DOHH2 (cell line): ENCODE measurements at regions not wholly inside any gene's neighbourhood (a gene's known extent, or its start where the extent isn't known, plus 50 kb on each side); places are given as distances from the start of the nearest gene placed in this dataset.

Experiments used
- H3F3A ChIP-seq: fragments of 200-600 bp; sonication (generic), shearing (Covaris generic); 2 replicates; pipeline ENCODE4 v1.6.0; 2016; ENCODE audit warnings: antibody characterized with exemption, mild to moderate bottlenecking; ENCODE audit not compliant: control insufficient read depth, insufficient read depth
- H3K27ac ChIP-seq: fragments of 200-600 bp; sonication (generic); 2 replicates; pipeline ENCODE4 v1.5.1; 2014; ENCODE audit warnings: low read depth, mild to moderate bottlenecking, low read length, moderate library complexity
- H3K27me3 ChIP-seq: fragments of 200-600 bp; sonication (generic); 2 replicates; pipeline ENCODE4 v1.6.1; 2014; ENCODE audit warnings: mild to moderate bottlenecking, low read length, mixed read lengths; ENCODE audit not compliant: control insufficient read depth
- H3K36me3 ChIP-seq: fragments of 200-600 bp; sonication (generic); 2 replicates; pipeline ENCODE4 v1.6.1; 2014; ENCODE audit warnings: mild to moderate bottlenecking, low read length, moderate library complexity, mixed read lengths; ENCODE audit not compliant: control insufficient read depth
- H3K4me1 ChIP-seq: fragments of 200-600 bp; sonication (generic); 2 replicates; pipeline ENCODE4 v1.6.1; 2014; ENCODE audit warnings: mild to moderate bottlenecking, low read length, mixed read lengths; ENCODE audit not compliant: control insufficient read depth
- H3K4me2 ChIP-seq: fragments of 200-600 bp; sonication (generic); 2 replicates; pipeline ENCODE4 v1.6.0; 2014; ENCODE audit warnings: mild to moderate bottlenecking, low read length, moderate library complexity
- H3K4me3 ChIP-seq: fragments of 200-600 bp; sonication (generic); 2 replicates; pipeline ENCODE4 v1.5.1; 2014; ENCODE audit warnings: mild to moderate bottlenecking, low read length, mixed read lengths
- H3K79me2 ChIP-seq: fragments of 200-600 bp; sonication (generic); 2 replicates; pipeline ENCODE4 v1.6.1; 2014; ENCODE audit warnings: mild to moderate bottlenecking, low read length, mixed read lengths; ENCODE audit not compliant: control insufficient read depth
- H3K9me2 ChIP-seq: fragments of 200-600 bp; sonication (generic); replicated peaks from 2 replicates; pipeline ENCODE4 v1.6.1; 2014; ENCODE audit warnings: mild to moderate bottlenecking, low read length, mixed read lengths; ENCODE audit not compliant: control insufficient read depth
- H3K9me3 ChIP-seq: fragments of 200-600 bp; sonication (generic); 2 replicates; pipeline ENCODE4 v1.6.1; 2014; ENCODE audit warnings: antibody characterized with exemption, low read length, mixed read lengths; ENCODE audit not compliant: control insufficient read depth, insufficient read depth
- H4K20me1 ChIP-seq: fragments of 200-600 bp; sonication (generic); 2 replicates; pipeline ENCODE4 v1.6.0; 2014; ENCODE audit warnings: low read depth, mild to moderate bottlenecking, antibody characterized with exemption, low read length, moderate library complexity; ENCODE audit not compliant: control insufficient read depth, insufficient read depth
- CTCF ChIP-seq: fragments of 200-600 bp; sonication (generic); IDR thresholded peaks from one replicate; pipeline ENCODE4 v1.5.1; 2014; ENCODE audit warnings: antibody characterized with exemption, mild to moderate bottlenecking, low read depth, low read length; ENCODE audit not compliant: poor library complexity, severe bottlenecking
- EZH2phosphoT487 ChIP-seq: fragments of 200-600 bp; sonication (generic); IDR thresholded peaks from 2 replicates; pipeline ENCODE4 v1.6.1; 2017; ENCODE audit warnings: borderline replicate concordance, mild to moderate bottlenecking, antibody characterized with exemption, low read length, moderate library complexity, mixed read lengths

DNA sequence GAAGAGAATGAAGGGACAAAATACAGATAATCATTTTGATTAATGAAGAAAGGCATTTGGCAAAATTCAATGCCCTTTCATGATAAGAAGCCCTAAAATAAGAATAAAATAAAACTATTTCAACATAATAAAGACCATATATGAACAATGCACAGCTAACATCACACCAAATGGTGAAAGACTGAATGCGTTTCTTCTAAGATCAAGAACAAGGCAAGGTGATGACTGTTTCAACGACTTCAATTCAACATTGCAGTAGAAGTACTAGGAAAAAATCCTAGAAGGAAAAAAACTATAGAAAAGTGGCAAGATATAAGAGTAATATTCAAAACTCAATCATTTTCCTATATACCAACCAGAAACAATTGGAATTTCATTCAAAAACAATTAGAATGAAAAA is 280.1 kb upstream of the GRM7 start:
- Histone ChIP-seq H3K4me3 (no peak overlapping the region), H3F3A (no peaks in the 10 kb centered on the region), H3K79me2 (no peaks in the 10 kb centered on the region), H3K4me1 (no peaks in the 10 kb centered on the region), H3K27ac (no peak overlapping the region), H3K9me2 (no peaks in the 10 kb centered on the region), H3K4me2 (no peak overlapping the region), H3K9me3 (no peaks in the 10 kb centered on the region), H3K36me3 (no peaks in the 10 kb centered on the region), H3K27me3 (no peaks in the 10 kb centered on the region), H4K20me1 (no peaks in the 10 kb centered on the region)
- no peak for TF ChIP-seq CTCF
- TF ChIP-seq EZH2phosphoT487 = no peak

DNA sequence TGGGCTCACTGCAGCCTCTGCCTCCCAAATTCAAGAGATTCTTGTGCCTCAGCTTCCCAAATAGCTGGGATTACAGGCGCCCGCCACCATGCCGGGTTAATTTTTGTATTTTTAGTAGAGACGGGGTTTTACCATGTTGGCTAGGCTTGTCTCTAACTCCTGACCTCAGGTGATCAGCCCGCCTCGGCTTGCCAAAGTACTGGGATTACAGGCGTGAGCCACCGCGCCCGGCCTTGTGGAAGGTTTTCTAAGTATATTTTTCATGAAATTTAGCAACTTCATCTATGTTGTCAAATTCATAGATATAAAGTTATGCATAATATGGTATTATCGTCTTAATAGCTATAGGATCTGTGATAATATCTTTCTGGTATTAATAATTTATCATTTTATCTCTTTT is 275.6 kb upstream of the GRM7 start:
- Histone ChIP-seq H3F3A (no peaks in the 10 kb centered on the region), H3K4me1 (no peaks in the 10 kb centered on the region), H3K9me2 (no peaks in the 10 kb centered on the region), H3K27ac (no peak overlapping the region), H3K4me2 (no peak overlapping the region), H3K36me3 (no peaks in the 10 kb centered on the region), H3K4me3 (no peak overlapping the region), H3K79me2 (no peaks in the 10 kb centered on the region), H4K20me1 (no peaks in the 10 kb centered on the region), H3K9me3 (no peaks in the 10 kb centered on the region), H3K27me3 (no peaks in the 10 kb centered on the region)
- no peak for TF ChIP-seq CTCF
- TF ChIP-seq EZH2phosphoT487 = no peak

DNA sequence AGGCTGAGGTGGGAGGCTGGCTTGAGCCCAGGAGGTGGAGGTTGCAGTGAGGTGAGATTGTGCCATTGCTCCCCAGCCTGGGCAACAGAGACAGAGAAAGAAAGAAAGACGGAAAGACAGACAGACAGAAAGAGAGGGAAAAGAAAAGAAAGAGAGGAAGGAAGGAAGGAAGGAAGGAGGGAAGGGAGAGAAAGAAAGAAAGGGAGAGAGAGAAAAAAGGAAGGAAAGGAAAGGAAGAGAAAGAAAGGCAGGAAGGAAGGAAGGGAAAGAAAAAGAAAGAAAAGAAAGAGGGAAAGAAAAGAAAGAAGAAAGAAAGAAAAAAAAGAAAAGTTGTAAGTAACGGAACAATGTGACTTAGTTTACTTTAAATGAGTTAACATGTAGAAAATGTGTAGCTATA is 260.7 kb upstream of the GRM7 start:
- Histone ChIP-seq H3K9me2 (no peaks in the 10 kb centered on the region), H4K20me1 (no peaks in the 10 kb centered on the region), H3K79me2 (no peaks in the 10 kb centered on the region), H3K4me1 (no peaks in the 10 kb centered on the region), H3K36me3 (no peaks in the 10 kb centered on the region), H3K27ac (no peak overlapping the region), H3K9me3 (no peaks in the 10 kb centered on the region), H3K4me2 (no peak overlapping the region), H3F3A (no peaks in the 10 kb centered on the region), H3K4me3 (no peak overlapping the region), H3K27me3 (no peaks in the 10 kb centered on the region)
- TF ChIP-seq EZH2phosphoT487 = no peak
- no peak for TF ChIP-seq CTCF

- H3K4me2 ChIP-seq = no peak overlapping the region
- no peaks in the 10 kb centered on the region for H3K9me2 ChIP-seq
- H3K36me3 ChIP-seq = no peaks in the 10 kb centered on the region
- TF ChIP-seq EZH2phosphoT487 (no peak), CTCF (no peak)
- H3K79me2 ChIP-seq = no peaks in the 10 kb centered on the region
- H3F3A ChIP-seq = no peaks in the 10 kb centered on the region
- no peak overlapping the region for H3K4me3 ChIP-seq
- no peaks in the 10 kb centered on the region for H3K9me3 ChIP-seq
- no peak overlapping the region for H3K27ac ChIP-seq
- no peaks in the 10 kb centered on the region for H4K20me1 ChIP-seq
- no peaks in the 10 kb centered on the region for H3K4me1 ChIP-seq
- no peaks in the 10 kb centered on the region for H3K27me3 ChIP-seq
Measured at GRCh38 chr3:6601374-6601773, 259.5 kb upstream of the GRM7 start.
